Astrocyte (in vitro differentiated cells and primary cell): ENCODE measurements at regions not wholly inside any gene's neighbourhood (a gene's known extent, or its start where the extent isn't known, plus 50 kb on each side); places are given as distances from the start of the nearest gene placed in this dataset.

ENCODE experiments used
- CTCF ChIP-seq: IDR thresholded peaks from 2 replicates; pipeline ENCODE4 v1.5.1; 2011; ENCODE audit warnings: low read depth, mild to moderate bottlenecking, inconsistent platforms, low read length, moderate library complexity; ENCODE audit not compliant: insufficient read depth
- EZH2 ChIP-seq: IDR thresholded peaks from 2 replicates; pipeline ENCODE4 v1.6.1; 2012; ENCODE audit warnings: mild to moderate bottlenecking, low read length, inconsistent platforms; ENCODE audit not compliant: insufficient read depth

- TF ChIP-seq CTCF = no peak
- no peak for TF ChIP-seq EZH2
Observed at GRCh38 chr6:143586557-143586956, 75.0 kb upstream of the FUCA2 start.
